ENCODE measurements at regions not wholly inside any gene's neighbourhood (a gene's known extent, or its start where the extent isn't known, plus 50 kb on each side); places are given as distances from the start of the nearest gene placed in this dataset.
"Not testable (repeated sequence)": the region's sequence is repeated elsewhere in the genome, so short reads cannot be mapped to it uniquely, and the experiment has no call there.

DNA sequence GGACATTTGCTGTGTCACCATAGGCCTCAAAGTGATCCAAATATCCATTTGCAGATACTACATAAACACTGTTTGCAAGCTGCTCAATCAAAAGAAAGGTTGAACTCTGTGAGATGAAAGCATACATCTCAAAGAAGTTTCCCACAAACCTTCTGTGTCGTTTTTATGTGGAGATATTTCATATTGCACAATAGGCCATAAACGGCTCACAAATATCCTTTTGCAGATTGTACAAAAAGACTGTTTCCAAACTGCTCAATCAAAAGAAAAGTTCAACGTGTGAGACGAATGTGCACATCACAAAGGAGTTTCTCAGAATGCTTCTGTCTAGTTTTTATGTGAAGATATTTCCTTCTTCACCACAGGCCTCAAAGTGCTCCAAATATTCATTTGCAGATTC, 1857.4 kb downstream of the UQCRFS1 start:
- not testable (repeated sequence) for H3K4me1 Mint-ChIP-seq; H3K4me1 ChIP-seq; H3F3A ChIP-seq (ENCODE audit: low read depth); H3K27me3 ChIP-seq; H3K4me3 ChIP-seq; DNase-seq (ENCODE audit: low spot score); H3K36me3 Mint-ChIP-seq; H3K9ac ChIP-seq; H4K20me1 ChIP-seq (ENCODE audit: low read depth); H3K79me2 ChIP-seq (ENCODE audit: low read depth); H3K27me3 Mint-ChIP-seq (ENCODE audit: insufficient read depth, low read depth); H3K4me3 Mint-ChIP-seq; H3K27ac Mint-ChIP-seq; H2AFZ ChIP-seq (replicated peaks); H3K27ac ChIP-seq; H3K4me2 ChIP-seq
- Histone ChIP-seq H3K9me3 (ENCODE audit: low read depth) (peaks cover 89% of the 10 kb centered on the region), H3K36me3 (peaks cover 11% of the 10 kb centered on the region)
- peaks cover 87% of the 10 kb centered on the region for H3K9me3 Mint-ChIP-seq
